ENCODE measurements at regions not wholly inside any gene's neighbourhood (a gene's known extent, or its start where the extent isn't known, plus 50 kb on each side); places are given as distances from the start of the nearest gene placed in this dataset.

GRCh38 chr13:68690567-68690966, 1417.1 kb upstream of the ATXN8OS start:
- no peak for TF ChIP-seq EGR1 (IDR thresholded peaks at IDR 0.05; ENCODE audit: borderline replicate concordance, low read depth, low read length)
- no peak for TF ChIP-seq PHF8 (conservative IDR thresholded peaks at IDR 0.05; ENCODE audit: low read depth, low read length)
- no peak for TF ChIP-seq CTCF (IDR thresholded peaks at IDR 0.05; ENCODE audit: control extremely low read depth in 1 of 3, insufficient read depth in 1 of 3, low read depth in 1 of 3, low read length in 3 of 3)
- no peak for TF ChIP-seq GTF2F1 (IDR thresholded peaks at IDR 0.05; ENCODE audit: borderline replicate concordance, low read depth, low read length)
- no peak for TF ChIP-seq EP300 (IDR thresholded peaks at IDR 0.05; ENCODE audit: borderline replicate concordance in 1 of 2, low read depth in 2 of 2, low read length in 2 of 2)
- no peak for TF ChIP-seq MAX (IDR thresholded peaks at IDR 0.05)
- TF ChIP-seq CEBPB (IDR thresholded peaks at IDR 0.05; ENCODE audit: low read depth, low read length): no peak
- TF ChIP-seq, protein P1, sequence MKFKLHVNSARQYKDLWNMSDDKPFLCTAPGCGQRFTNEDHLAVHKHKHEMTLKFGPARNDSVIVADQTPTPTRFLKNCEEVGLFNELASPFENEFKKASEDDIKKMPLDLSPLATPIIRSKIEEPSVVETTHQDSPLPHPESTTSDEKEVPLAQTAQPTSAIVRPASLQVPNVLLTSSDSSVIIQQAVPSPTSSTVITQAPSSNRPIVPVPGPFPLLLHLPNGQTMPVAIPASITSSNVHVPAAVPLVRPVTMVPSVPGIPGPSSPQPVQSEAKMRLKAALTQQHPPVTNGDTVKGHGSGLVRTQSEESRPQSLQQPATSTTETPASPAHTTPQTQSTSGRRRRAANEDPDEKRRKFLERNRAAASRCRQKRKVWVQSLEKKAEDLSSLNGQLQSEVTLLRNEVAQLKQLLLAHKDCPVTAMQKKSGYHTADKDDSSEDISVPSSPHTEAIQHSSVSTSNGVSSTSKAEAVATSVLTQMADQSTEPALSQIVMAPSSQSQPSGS (IDR thresholded peaks at IDR 0.05; ENCODE audit: low read length): no peak
- TF ChIP-seq POLR2A (IDR thresholded peaks at IDR 0.05; ENCODE audit: control extremely low read depth in 1 of 2, low read depth in 2 of 2, low read length in 2 of 2): no peak
- TF ChIP-seq MAFK (IDR thresholded peaks at IDR 0.05; ENCODE audit: low read depth, low read length): no peak
- no peak for TF ChIP-seq TAF1 (IDR thresholded peaks at IDR 0.05; ENCODE audit: low read depth, low read length)
- no peak for TF ChIP-seq NRF1 (IDR thresholded peaks at IDR 0.05; ENCODE audit: low read depth, low read length)

Measured in H1 (cell line).